ENCODE measurements at regions not wholly inside any gene's neighbourhood (a gene's known extent, or its start where the extent isn't known, plus 50 kb on each side); places are given as distances from the start of the nearest gene placed in this dataset.

GRCh38 chr2:191515551-191515950, 162.4 kb upstream of the NABP1 start:
- DNase-seq: no peak

GRCh38 chr2:191516260-191516659, 161.7 kb upstream of the NABP1 start:
- no peak for DNase-seq

GRCh38 chr2:191521608-191522208, 156.2 kb upstream of the NABP1 start:
- DNase-seq: no peak

GRCh38 chr2:191522478-191523120, 155.3 kb upstream of the NABP1 start:
- no peak for DNase-seq

GRCh38 chr2:191526091-191526490, 151.8 kb upstream of the NABP1 start:
- DNase-seq: no peak

GRCh38 chr2:191526536-191526935, 151.4 kb upstream of the NABP1 start:
- no peak for DNase-seq

GRCh38 chr2:191526953-191527556, 150.9 kb upstream of the NABP1 start:
- no peak for DNase-seq

GRCh38 chr2:191530618-191531017, 147.3 kb upstream of the NABP1 start:
- no peak for DNase-seq

- DNase-seq: no peak
Observed at GRCh38 chr2:191533693-191534180, 144.2 kb upstream of the NABP1 start.

- DNase-seq: no peak
Observed at GRCh38 chr2:191537921-191538320, 140.0 kb upstream of the NABP1 start.

GRCh38 chr2:191538334-191538903, 139.5 kb upstream of the NABP1 start:
- no peak for DNase-seq

- DNase-seq: no peak
Observed at GRCh38 chr2:191539068-191539467, 138.9 kb upstream of the NABP1 start.

- no peak for DNase-seq
Observed at GRCh38 chr2:191540681-191541080, 137.3 kb upstream of the NABP1 start.

- DNase-seq: no peak
Observed at GRCh38 chr2:191543708-191544107, 134.2 kb upstream of the NABP1 start.

GRCh38 chr2:191544461-191545062, 133.4 kb upstream of the NABP1 start:
- no peak for DNase-seq

GRCh38 chr2:191545361-191545760, 132.6 kb upstream of the NABP1 start:
- DNase-seq: no peak

- DNase-seq: no peak
Observed at GRCh38 chr2:191552066-191552465, 125.9 kb upstream of the NABP1 start.

- DNase-seq: no peak
Observed at GRCh38 chr2:191554240-191554639, 123.7 kb upstream of the NABP1 start.

- DNase-seq: peak; percentile 58
Observed at GRCh38 chr2:191555092-191555742, 122.7 kb upstream of the NABP1 start.

- DNase-seq: no peak
Observed at GRCh38 chr2:191556463-191556862, 121.5 kb upstream of the NABP1 start.

- no peak for DNase-seq
Observed at GRCh38 chr2:191557841-191558240, 120.1 kb upstream of the NABP1 start.

- DNase-seq: no peak
Observed at GRCh38 chr2:191559569-191559968, 118.4 kb upstream of the NABP1 start.

GRCh38 chr2:191560411-191560980, 117.4 kb upstream of the NABP1 start:
- no peak for DNase-seq

Data from GOT3 (cell line).